Activated CD8-positive, alpha-beta memory T cell treated with anti-CD3 and anti-CD28 coated beads, Interleukin-2, amount 10 ng/mL, durations not matched to agents 7 days and 5 days (primary cell): ENCODE measurements at regions not wholly inside any gene's neighbourhood (a gene's known extent, or its start where the extent isn't known, plus 50 kb on each side); places are given as distances from the start of the nearest gene placed in this dataset.
"Not testable (repeated sequence)": the region's sequence is repeated elsewhere in the genome, so short reads cannot be mapped to it uniquely, and the experiment has no call there.

Experiments
- ATAC-seq: fragments of 150-1000 bp; cut with Tn5 transposase; one replicate; pipeline ENCODE4 v1.10.0; 2021; ENCODE audit warnings: moderate library complexity
- CTCF ChIA-PET: fragments of 350-600 bp; sonication (Branson Sonifier 250); formaldehyde crosslinking; loops from one replicate; lab custom pipeline; 2021; ENCODE audit warnings: antibody characterized with exemption; lab: Charles Lee
- DNase-seq: peaks from one replicate; pipeline ENCODE4 v3.0.0-alpha.2; 2020
- H3K27ac Mint-ChIP-seq: one replicate; pipeline ENCODE4 v1.8.0; 2021; ENCODE audit warnings: mild to moderate bottlenecking, mixed read lengths
- H3K27me3 Mint-ChIP-seq: one replicate; pipeline ENCODE4 v1.8.0; 2021; ENCODE audit warnings: mixed read lengths
- H3K36me3 Mint-ChIP-seq: one replicate; pipeline ENCODE4 v1.8.0; 2021; ENCODE audit warnings: mild to moderate bottlenecking, mixed read lengths
- H3K4me1 Mint-ChIP-seq: one replicate; pipeline ENCODE4 v1.8.0; 2021; ENCODE audit warnings: mixed read lengths
- H3K4me3 Mint-ChIP-seq: one replicate; pipeline ENCODE4 v1.8.0; 2021; ENCODE audit warnings: mild to moderate bottlenecking, moderate library complexity, mixed read lengths
- H3K9me3 Mint-ChIP-seq: one replicate; pipeline ENCODE4 v1.8.0; 2022; ENCODE audit warnings: low read depth, mixed read lengths

DNA sequence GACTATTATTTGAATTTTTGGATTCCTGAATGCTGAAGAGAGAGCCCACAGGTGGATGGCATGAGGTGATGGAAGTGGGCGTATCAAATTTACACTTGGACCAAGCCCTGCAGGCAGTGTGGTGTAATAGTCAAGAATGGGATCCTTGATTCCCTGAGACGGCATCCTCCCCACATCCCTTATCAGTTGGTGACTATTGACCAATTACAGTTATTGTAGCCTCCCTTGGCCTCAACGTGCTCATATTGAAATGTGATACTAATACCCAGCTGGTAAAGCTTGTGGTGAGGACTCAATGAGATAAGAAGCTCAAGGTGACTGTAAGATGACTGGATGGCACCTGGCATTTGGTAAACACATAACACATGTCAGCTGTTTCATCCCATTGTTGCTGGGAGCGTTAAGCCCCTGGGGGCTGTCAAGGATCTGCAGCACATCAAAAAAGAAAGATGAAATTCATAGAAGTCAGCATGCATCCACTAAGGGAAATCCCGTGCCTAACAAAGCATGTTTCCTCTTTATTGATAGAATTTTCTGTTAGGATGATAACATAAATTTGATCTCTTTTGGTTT, 65.6 kb upstream of the IRX2 start:
- H3K4me3 Mint-ChIP-seq, result no peak overlapping the region
- H3K9me3 Mint-ChIP-seq, result peaks cover 4% of the 10 kb centered on the region
- H3K36me3 Mint-ChIP-seq, result no peaks in the 10 kb centered on the region
- H3K4me1 Mint-ChIP-seq, result no peaks in the 10 kb centered on the region
- no peak overlapping the region for H3K27ac Mint-ChIP-seq
- H3K27me3 Mint-ChIP-seq, result no peaks in the 10 kb centered on the region
- ATAC-seq (no peak), DNase-seq (no peak)
- CTCF ChIA-PET, result no interaction called here

GRCh38 chr5:2813678-2814077, 62.2 kb upstream of the IRX2 start:
- no peak for ATAC-seq

GRCh38 chr5:2810644-2811043, 59.2 kb upstream of the IRX2 start:
- no peaks in the 10 kb centered on the region for H3K27me3 Mint-ChIP-seq
- H3K9me3 Mint-ChIP-seq, result peaks cover 5% of the 10 kb centered on the region
- H3K36me3 Mint-ChIP-seq, result no peaks in the 10 kb centered on the region
- no peak overlapping the region for H3K4me3 Mint-ChIP-seq
- ATAC-seq (no peak), DNase-seq (no peak)
- CTCF ChIA-PET, result no interaction called here
- no peak overlapping the region for H3K27ac Mint-ChIP-seq
- no peaks in the 10 kb centered on the region for H3K4me1 Mint-ChIP-seq

More at GRCh38 chr5:2813678-2814077, 62.2 kb upstream of the IRX2 start:
- no peak overlapping the region for H3K27ac Mint-ChIP-seq
- H3K27me3 Mint-ChIP-seq, result no peaks in the 10 kb centered on the region
- H3K4me3 Mint-ChIP-seq, result no peak overlapping the region
- peaks cover 2% of the 10 kb centered on the region for H3K9me3 Mint-ChIP-seq
- no peaks in the 10 kb centered on the region for H3K4me1 Mint-ChIP-seq
- no peaks in the 10 kb centered on the region for H3K36me3 Mint-ChIP-seq
- CTCF ChIA-PET, result no interaction called here
- no peak for DNase-seq

- H3K4me1 Mint-ChIP-seq, ATAC-seq, H3K27me3 Mint-ChIP-seq, DNase-seq, H3K4me3 Mint-ChIP-seq, H3K27ac Mint-ChIP-seq, CTCF ChIA-PET, H3K36me3 Mint-ChIP-seq, H3K9me3 Mint-ChIP-seq: not testable (repeated sequence)
Observed at GRCh38 chr5:2807244-2807643, 55.8 kb upstream of the IRX2 start.

DNA sequence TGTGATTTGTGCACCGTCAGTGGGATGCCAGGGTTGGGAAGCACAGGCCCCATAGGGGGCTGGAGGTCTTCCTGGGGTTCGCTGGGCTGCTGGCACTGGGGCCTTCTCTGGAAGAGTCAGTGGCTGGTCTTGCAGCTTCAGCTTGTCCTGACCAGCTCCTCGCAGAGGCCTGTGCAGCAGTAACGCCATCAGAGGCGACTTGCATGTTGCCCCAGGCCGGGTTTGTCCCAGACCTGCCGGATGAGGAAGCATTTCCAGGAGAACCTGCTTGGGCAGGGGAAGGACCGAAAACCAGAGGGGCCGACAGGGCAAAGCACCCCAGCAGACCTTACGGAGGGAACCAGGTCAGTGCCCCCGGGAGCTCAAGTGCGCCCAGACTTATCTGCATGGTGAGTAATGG, 54.7 kb upstream of the IRX2 start:
- Mint-ChIP-seq H3K27ac (no peak overlapping the region), H3K4me3 (no peak overlapping the region), H3K27me3 (no peaks in the 10 kb centered on the region), H3K36me3 (no peaks in the 10 kb centered on the region), H3K9me3 (peaks cover 8% of the 10 kb centered on the region), H3K4me1 (no peaks in the 10 kb centered on the region)
- DNase-seq (no peak), ATAC-seq (no peak)
- CTCF ChIA-PET, result no interaction called here

DNA sequence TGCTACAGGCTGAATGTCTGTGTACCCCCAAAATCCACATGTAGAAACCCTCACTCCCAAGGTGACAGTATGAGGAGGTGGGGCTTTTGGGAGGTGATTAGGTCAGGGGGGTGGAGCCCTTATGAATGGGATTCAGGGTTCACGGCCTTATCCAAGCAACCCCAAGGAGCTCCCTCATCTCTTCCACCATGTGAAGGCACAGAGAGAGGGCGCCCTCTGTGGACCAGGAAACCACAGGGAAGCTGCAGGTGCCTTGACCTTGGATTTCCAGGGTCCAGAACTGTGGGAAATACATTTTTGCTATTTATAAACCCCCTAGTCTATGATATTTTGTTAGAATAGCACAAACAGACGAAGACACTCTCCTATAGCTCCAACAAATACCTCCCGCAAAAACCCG, 53.6 kb upstream of the IRX2 start:
- no peaks in the 10 kb centered on the region for H3K4me1 Mint-ChIP-seq
- H3K4me3 Mint-ChIP-seq, result no peak overlapping the region
- H3K9me3 Mint-ChIP-seq, result peaks cover 8% of the 10 kb centered on the region
- no peaks in the 10 kb centered on the region for H3K27me3 Mint-ChIP-seq
- DNase-seq (no peak), ATAC-seq (no peak)
- no peaks in the 10 kb centered on the region for H3K36me3 Mint-ChIP-seq
- CTCF ChIA-PET, result no interaction called here
- H3K27ac Mint-ChIP-seq, result no peak overlapping the region

GRCh38 chr5:2803751-2804150, 52.3 kb upstream of the IRX2 start:
- no peak overlapping the region for H3K27ac Mint-ChIP-seq
- ATAC-seq (no peak), DNase-seq (no peak)
- H3K4me1 Mint-ChIP-seq, result no peaks in the 10 kb centered on the region
- peaks cover 8% of the 10 kb centered on the region for H3K9me3 Mint-ChIP-seq
- no peak overlapping the region for H3K4me3 Mint-ChIP-seq
- CTCF ChIA-PET, result no interaction called here
- no peaks in the 10 kb centered on the region for H3K27me3 Mint-ChIP-seq
- H3K36me3 Mint-ChIP-seq, result no peaks in the 10 kb centered on the region

- Mint-ChIP-seq H3K4me1 (no peaks in the 10 kb centered on the region), H3K9me3 (peaks cover 7% of the 10 kb centered on the region), H3K4me3 (no peak overlapping the region), H3K27ac (no peak overlapping the region), H3K36me3 (no peaks in the 10 kb centered on the region), H3K27me3 (no peaks in the 10 kb centered on the region)
- ATAC-seq (no peak), DNase-seq (no peak)
- CTCF ChIA-PET, result no interaction called here
Observed at GRCh38 chr5:2802693-2803365, 51.4 kb upstream of the IRX2 start.

- no peak for DNase-seq
- Mint-ChIP-seq H3K27me3 (no peaks in the 10 kb centered on the region), H3K36me3 (no peaks in the 10 kb centered on the region), H3K9me3 (peaks cover 9% of the 10 kb centered on the region), H3K27ac (no peak overlapping the region), H3K4me3 (no peak overlapping the region), H3K4me1 (no peaks in the 10 kb centered on the region)
- ATAC-seq, result no peak
- CTCF ChIA-PET, result no interaction called here
Observed at GRCh38 chr5:2801577-2802525, 50.4 kb upstream of the IRX2 start.
